Sigmoid colon (tissue), 4 donors: ENCODE measurements at regions not wholly inside any gene's neighbourhood (a gene's known extent, or its start where the extent isn't known, plus 50 kb on each side); places are given as distances from the start of the nearest gene placed in this dataset.

Experiments used
- POLR2A ChIP-seq, 2 donors: fragments of 450-650 bp; IDR thresholded peaks; one replicate each; pipeline ENCODE4 v1.6.1; 2016; ENCODE audit warnings: antibody characterized with exemption in 2 of 2, mild to moderate bottlenecking in 2 of 2, moderate library complexity in 2 of 2
- POLR2AphosphoS5 ChIP-seq, 4 donors: sonication (generic); formaldehyde crosslinking; IDR thresholded peaks; one replicate each; pipeline ENCODE4 v1.6.1; 2017; ENCODE audit warnings: antibody characterized with exemption in 4 of 4
- TF ChIP-seq, protein P1 (sequence below), 4 experiments: fragments of 450-650 bp in 3 of 4; fragments of 200-600 bp in 1 of 4; IDR thresholded peaks; one replicate each; pipeline ENCODE4 v1.5.1; 2016 to 2019; ENCODE audit warnings: antibody characterized with exemption in 4 of 4, mild to moderate bottlenecking in 3 of 4, moderate library complexity in 2 of 4

DNA sequence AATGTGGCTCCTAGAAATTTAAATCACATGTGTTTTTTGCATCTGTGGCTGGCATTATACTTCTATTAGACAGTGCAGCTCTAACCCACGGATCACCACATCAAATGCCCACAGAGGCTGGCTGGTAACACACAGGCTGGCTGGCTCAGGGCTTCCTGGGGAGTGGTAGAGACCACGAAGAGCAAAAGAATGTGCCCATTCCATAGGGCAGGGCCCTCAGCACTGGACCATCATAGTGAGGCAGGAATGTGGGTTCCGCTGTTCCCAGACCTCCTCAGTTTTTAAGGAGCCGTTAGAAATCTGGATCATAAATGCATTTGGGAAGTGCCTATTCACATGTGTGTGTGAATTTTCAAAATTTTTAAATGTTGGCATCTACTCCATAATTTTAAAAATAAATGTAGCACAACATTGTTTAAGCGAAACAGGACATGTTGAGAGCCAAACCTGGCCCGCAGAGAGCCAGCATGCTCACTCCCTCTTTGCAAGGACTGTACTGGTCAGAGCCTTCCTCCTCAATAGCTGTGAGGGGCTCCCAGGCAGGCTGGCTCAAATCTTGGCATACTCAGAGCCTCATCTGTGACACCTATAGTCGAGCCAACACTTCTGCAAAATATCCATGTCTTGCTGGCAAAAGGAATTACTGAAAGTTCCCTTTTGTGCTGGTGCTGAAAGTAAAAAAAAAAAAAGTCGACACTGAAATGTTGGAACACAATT is 190.5 kb downstream of the FNDC1 start:
- TF ChIP-seq, protein P1, sequence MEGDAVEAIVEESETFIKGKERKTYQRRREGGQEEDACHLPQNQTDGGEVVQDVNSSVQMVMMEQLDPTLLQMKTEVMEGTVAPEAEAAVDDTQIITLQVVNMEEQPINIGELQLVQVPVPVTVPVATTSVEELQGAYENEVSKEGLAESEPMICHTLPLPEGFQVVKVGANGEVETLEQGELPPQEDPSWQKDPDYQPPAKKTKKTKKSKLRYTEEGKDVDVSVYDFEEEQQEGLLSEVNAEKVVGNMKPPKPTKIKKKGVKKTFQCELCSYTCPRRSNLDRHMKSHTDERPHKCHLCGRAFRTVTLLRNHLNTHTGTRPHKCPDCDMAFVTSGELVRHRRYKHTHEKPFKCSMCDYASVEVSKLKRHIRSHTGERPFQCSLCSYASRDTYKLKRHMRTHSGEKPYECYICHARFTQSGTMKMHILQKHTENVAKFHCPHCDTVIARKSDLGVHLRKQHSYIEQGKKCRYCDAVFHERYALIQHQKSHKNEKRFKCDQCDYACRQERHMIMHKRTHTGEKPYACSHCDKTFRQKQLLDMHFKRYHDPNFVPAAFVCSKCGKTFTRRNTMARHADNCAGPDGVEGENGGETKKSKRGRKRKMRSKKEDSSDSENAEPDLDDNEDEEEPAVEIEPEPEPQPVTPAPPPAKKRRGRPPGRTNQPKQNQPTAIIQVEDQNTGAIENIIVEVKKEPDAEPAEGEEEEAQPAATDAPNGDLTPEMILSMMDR (IDR thresholded peaks at IDR 0.05) = no peak
- no peak for TF ChIP-seq POLR2A (IDR thresholded peaks at IDR 0.05)
- TF ChIP-seq POLR2AphosphoS5 (IDR thresholded peaks at IDR 0.05) = no peak
